CD14-positive monocyte (primary cell): ENCODE measurements at regions not wholly inside any gene's neighbourhood (a gene's known extent, or its start where the extent isn't known, plus 50 kb on each side); places are given as distances from the start of the nearest gene placed in this dataset.

Source experiments
- DNase-seq, 3 donors: peaks; one replicate each; pipeline ENCODE4 v3.0.0-alpha.2; 2011 to 2022
- H2AFZ ChIP-seq: 2 replicates; pipeline ENCODE4 v1.6.0; 2012; ENCODE audit warnings: mild to moderate bottlenecking, low read depth, low read length, inconsistent platforms; ENCODE audit not compliant: insufficient read depth, poor library complexity, severe bottlenecking
- H3K27ac ChIP-seq, 2 donors: 1 replicate in 1 of 2; 2 replicates in 1 of 2; pipeline ENCODE4 v1.5.1; 2012 to 2013; ENCODE audit warnings: low read length in 2 of 2, control low read depth in 1 of 2, inconsistent platforms in 1 of 2, low read depth in 1 of 2, mild to moderate bottlenecking in 1 of 2
- H3K27me3 ChIP-seq, 2 donors: one replicate each; pipeline versions ENCODE4 v1.6.0 to v1.6.1; 2011 to 2013; ENCODE audit warnings: low read length in 2 of 2; ENCODE audit not compliant: control insufficient read depth in 2 of 2, insufficient read depth in 2 of 2
- H3K36me3 ChIP-seq, 2 donors: replicated peaks in 1 of 2; 1 replicate in 1 of 2; 2 replicates in 1 of 2; pipeline versions ENCODE4 v1.5.1 to v1.6.1; 2012 to 2013; ENCODE audit warnings: low read length in 2 of 2, control low read depth in 1 of 2, inconsistent platforms in 1 of 2, mild to moderate bottlenecking in 1 of 2; ENCODE audit not compliant: insufficient read depth in 2 of 2, control insufficient read depth in 1 of 2
- H3K4me1 ChIP-seq, 2 donors: 1 replicate in 1 of 2; 2 replicates in 1 of 2; pipeline versions ENCODE4 v1.5.1 to v1.6.1; 2012 to 2013; ENCODE audit warnings: low read length in 2 of 2, control low read depth in 1 of 2, inconsistent platforms in 1 of 2, mild to moderate bottlenecking in 1 of 2, moderate library complexity in 1 of 2; ENCODE audit not compliant: insufficient read depth in 2 of 2, control insufficient read depth in 1 of 2
- H3K4me2 ChIP-seq: replicated peaks from 2 replicates; pipeline ENCODE3; 2012; ENCODE audit warnings: low read length, moderate library complexity, mild to moderate bottlenecking; ENCODE audit not compliant: poor library complexity, severe bottlenecking; ENCODE audit errors: extremely low read depth
- H3K4me3 ChIP-seq, 3 experiments: fragments of 200-600 bp in 1 of 3; sonication (generic) in 1 of 3; replicated peaks in 1 of 3; 1 replicate in 2 of 3; 2 replicates in 1 of 3; pipeline ENCODE4 v1.5.1; 2011 to 2013; ENCODE audit warnings: low read length in 3 of 3, mild to moderate bottlenecking in 3 of 3, control low read depth in 2 of 3, low read depth in 2 of 3, inconsistent platforms in 1 of 3, moderate library complexity in 1 of 3
- H3K79me2 ChIP-seq: 2 replicates; pipeline ENCODE4 v1.6.0; 2012; ENCODE audit warnings: mild to moderate bottlenecking, control low read depth, inconsistent platforms, low read length, moderate library complexity; ENCODE audit not compliant: insufficient read depth
- H3K9ac ChIP-seq: 2 replicates; pipeline ENCODE4 v1.6.0; 2017; ENCODE audit warnings: low read length, mild to moderate bottlenecking; ENCODE audit not compliant: insufficient read depth, poor library complexity, severe bottlenecking
- H3K9me3 ChIP-seq, 2 donors: replicated peaks in 1 of 2; 1 replicate in 1 of 2; 2 replicates in 1 of 2; pipeline versions ENCODE4 v1.5.1 to v1.6.1; 2012 to 2013; ENCODE audit warnings: low read length in 2 of 2, control low read depth in 1 of 2; ENCODE audit not compliant: control insufficient read depth in 1 of 2, insufficient read depth in 1 of 2
- H4K20me1 ChIP-seq: 2 replicates; pipeline ENCODE4 v1.6.0; 2012; ENCODE audit warnings: mild to moderate bottlenecking, low read length, control low read depth, moderate library complexity; ENCODE audit not compliant: insufficient read depth
- H3K27ac Mint-ChIP-seq, 7 donors: one replicate each; pipeline ENCODE4 v1.8.0; 2020; ENCODE audit warnings: mild to moderate bottlenecking in 7 of 7, mixed read lengths in 7 of 7, moderate library complexity in 6 of 7, inconsistent platforms in 2 of 7
- H3K27me3 Mint-ChIP-seq, 3 donors: one replicate each; pipeline ENCODE4 v1.8.0; 2021 to 2022; ENCODE audit warnings: low read depth in 3 of 3, mild to moderate bottlenecking in 3 of 3, mixed read lengths in 3 of 3, moderate library complexity in 3 of 3, inconsistent platforms in 1 of 3
- H3K36me3 Mint-ChIP-seq, 2 donors: one replicate each; pipeline ENCODE4 v1.8.0; 2020; ENCODE audit warnings: mixed read lengths in 2 of 2, inconsistent platforms in 1 of 2, mild to moderate bottlenecking in 1 of 2
- H3K4me1 Mint-ChIP-seq: one replicate; pipeline ENCODE4 v1.8.0; 2020; ENCODE audit warnings: mild to moderate bottlenecking, mixed read lengths
- H3K4me3 Mint-ChIP-seq, 2 donors: one replicate each; pipeline ENCODE4 v1.8.0; 2020; ENCODE audit warnings: mild to moderate bottlenecking in 2 of 2, mixed read lengths in 2 of 2, moderate library complexity in 1 of 2
- H3K9me3 Mint-ChIP-seq, 7 donors: one replicate each; pipeline ENCODE4 v1.8.0; 2020 to 2022; ENCODE audit warnings: mixed read lengths in 7 of 7, mild to moderate bottlenecking in 6 of 7, moderate library complexity in 6 of 7, inconsistent platforms in 2 of 7
- WGBS: methylation state at CpG from one replicate; pipeline ENCODE4 v1.1.5; 2013; ENCODE audit warnings: missing lambda C conversion rate; ENCODE audit not compliant: insufficient coverage; 5-methylcytosine and 5-hydroxymethylcytosine counted together
- intact Hi-C, 2 donors: fragments of 100-400 bp; cut with micrococcal nuclease; formaldehyde crosslinking; loops; one replicate each; pipeline versions ENCODE4 v1.15.0 to v1.15.1; 2023
- TF ChIP-seq, protein P1 (sequence below): fragments of 200-600 bp; IDR thresholded peaks from one replicate; pipeline ENCODE4 v1.8.0; 2022; ENCODE audit warnings: antibody characterized with exemption, mild to moderate bottlenecking

DNA sequence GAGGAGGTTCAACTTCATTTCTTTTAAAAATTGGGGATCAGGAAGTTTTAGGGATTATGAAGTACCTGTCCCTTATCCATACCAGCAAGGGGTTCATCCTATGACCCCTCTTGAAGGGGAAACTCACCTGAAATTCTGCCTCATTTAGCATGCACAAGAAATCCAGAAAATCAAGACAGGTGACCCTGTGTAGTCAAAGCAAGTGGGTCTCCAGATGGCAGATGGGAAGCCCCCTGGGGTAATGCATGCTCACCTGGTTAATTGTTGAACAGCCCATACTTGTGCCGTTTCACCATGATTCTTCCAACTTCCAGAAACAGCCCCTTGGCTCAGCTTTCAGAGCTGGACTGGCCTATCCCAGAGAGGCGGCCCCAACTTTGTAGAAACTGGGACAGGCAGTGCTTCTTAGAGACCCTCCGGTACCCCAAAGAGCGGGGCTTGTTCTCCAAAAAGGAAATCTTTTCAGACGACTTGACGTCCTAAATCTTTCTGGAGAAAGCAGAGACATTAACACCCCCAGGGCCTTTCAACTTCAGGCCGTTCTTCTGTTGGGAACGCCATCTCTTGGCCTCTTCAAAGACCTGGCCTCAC, 66.3 kb upstream of the ESRRB start:
- Histone ChIP-seq H3K4me3 (no peak overlapping the region), H3K4me2 (no peak overlapping the region), H3K79me2 (no peaks in the 10 kb centered on the region), H3K9me3 (no peaks in the 10 kb centered on the region), H3K36me3 (no peaks in the 10 kb centered on the region), H3K9ac (no peak overlapping the region), H4K20me1 (no peaks in the 10 kb centered on the region), H3K27me3 (peaks cover 18 to 34% of the 10 kb centered on the region in 2 donors), H2AFZ (no peak overlapping the region), H3K4me1 (no peaks in the 10 kb centered on the region), H3K27ac (no peak overlapping the region)
- H3K4me3 Mint-ChIP-seq, result no peak overlapping the region
- H3K4me1 Mint-ChIP-seq, result no peaks in the 10 kb centered on the region
- intact Hi-C loops, result no loop called here
- H3K9me3 Mint-ChIP-seq, result peaks cover 0 to 2% (median 0%) of the 10 kb centered on the region in 7 donors
- H3K27ac Mint-ChIP-seq, result no peak overlapping the region
- H3K27me3 Mint-ChIP-seq, result peaks cover 37 to 61% (median 49%) of the 10 kb centered on the region in 3 donors
- TF ChIP-seq, protein P1, sequence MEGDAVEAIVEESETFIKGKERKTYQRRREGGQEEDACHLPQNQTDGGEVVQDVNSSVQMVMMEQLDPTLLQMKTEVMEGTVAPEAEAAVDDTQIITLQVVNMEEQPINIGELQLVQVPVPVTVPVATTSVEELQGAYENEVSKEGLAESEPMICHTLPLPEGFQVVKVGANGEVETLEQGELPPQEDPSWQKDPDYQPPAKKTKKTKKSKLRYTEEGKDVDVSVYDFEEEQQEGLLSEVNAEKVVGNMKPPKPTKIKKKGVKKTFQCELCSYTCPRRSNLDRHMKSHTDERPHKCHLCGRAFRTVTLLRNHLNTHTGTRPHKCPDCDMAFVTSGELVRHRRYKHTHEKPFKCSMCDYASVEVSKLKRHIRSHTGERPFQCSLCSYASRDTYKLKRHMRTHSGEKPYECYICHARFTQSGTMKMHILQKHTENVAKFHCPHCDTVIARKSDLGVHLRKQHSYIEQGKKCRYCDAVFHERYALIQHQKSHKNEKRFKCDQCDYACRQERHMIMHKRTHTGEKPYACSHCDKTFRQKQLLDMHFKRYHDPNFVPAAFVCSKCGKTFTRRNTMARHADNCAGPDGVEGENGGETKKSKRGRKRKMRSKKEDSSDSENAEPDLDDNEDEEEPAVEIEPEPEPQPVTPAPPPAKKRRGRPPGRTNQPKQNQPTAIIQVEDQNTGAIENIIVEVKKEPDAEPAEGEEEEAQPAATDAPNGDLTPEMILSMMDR, result no peak
- DNase-seq, result no peak
- no peaks in the 10 kb centered on the region for H3K36me3 Mint-ChIP-seq
- WGBS, result 88% methylated on average over 8 of the region's 8 CpGs

DNA sequence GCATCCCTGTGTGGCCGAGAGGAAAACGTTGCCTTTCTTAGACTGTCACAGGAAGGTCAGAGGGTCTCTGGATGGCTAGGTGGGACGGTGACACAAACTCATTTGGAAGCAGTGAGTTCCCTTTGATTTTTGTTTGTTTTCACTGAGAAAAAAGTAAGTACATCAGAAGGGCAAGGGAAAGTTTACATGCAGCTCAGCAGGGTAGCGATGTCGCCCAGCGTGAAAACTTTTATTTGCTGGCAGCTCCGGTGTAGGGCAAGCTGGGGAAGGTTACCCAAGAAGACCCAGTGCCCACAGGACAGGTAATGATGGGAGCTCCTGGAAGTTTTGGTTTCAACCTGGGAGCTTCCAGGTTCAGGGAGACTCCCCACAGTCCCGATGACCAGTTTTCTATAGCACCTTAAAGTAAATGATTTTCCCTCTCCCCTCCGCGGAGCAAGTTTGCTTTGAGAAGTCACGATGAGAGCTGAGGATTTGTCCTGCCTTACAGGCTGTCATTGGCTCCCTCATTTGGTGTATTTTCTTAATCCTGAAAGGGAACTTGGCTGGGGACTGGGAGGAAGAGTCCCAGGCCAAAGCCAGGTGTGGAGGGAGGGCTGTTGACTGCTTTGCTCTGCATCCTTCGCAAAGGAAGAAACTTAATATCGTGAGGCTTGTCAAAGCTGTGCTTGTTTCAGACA, 64.7 kb upstream of the ESRRB start:
- Histone ChIP-seq H3K79me2 (no peaks in the 10 kb centered on the region), H3K36me3 (no peaks in the 10 kb centered on the region), H3K4me2 (no peak overlapping the region), H3K27me3 (peaks cover 18 to 34% of the 10 kb centered on the region in 2 donors), H4K20me1 (no peaks in the 10 kb centered on the region), H3K9ac (no peak overlapping the region), H3K4me1 (no peaks in the 10 kb centered on the region), H3K27ac (no peak overlapping the region), H2AFZ (no peak overlapping the region), H3K9me3 (no peaks in the 10 kb centered on the region), H3K4me3 (no peak overlapping the region)
- Mint-ChIP-seq H3K36me3 (no peaks in the 10 kb centered on the region), H3K4me1 (no peaks in the 10 kb centered on the region), H3K9me3 (peaks cover 0 to 2% (median 0%) of the 10 kb centered on the region in 7 donors), H3K27ac (no peak overlapping the region), H3K27me3 (peaks cover 37 to 58% (median 45%) of the 10 kb centered on the region in 3 donors), H3K4me3 (peak overlapping the region in 1 of 2 donors; percentile 59)
- WGBS, result 23% methylated on average over 8 of the region's 13 CpGs
- TF ChIP-seq, protein P1, result no peak
- DNase-seq, result no peak
- intact Hi-C loops, result no loop called here
